ENCODE measurements at regions not wholly inside any gene's neighbourhood (a gene's known extent, or its start where the extent isn't known, plus 50 kb on each side); places are given as distances from the start of the nearest gene placed in this dataset.

GRCh38 chr4:41879552-41879951 is 55.7 kb upstream of the TMEM33 start:
- no peak for TF ChIP-seq POLR2A (IDR thresholded peaks at IDR 0.05; ENCODE audit: low read depth, low read length)
- no peak for TF ChIP-seq CTCF (IDR thresholded peaks at IDR 0.05; ENCODE audit: extremely low read depth in 1 of 2, insufficient read depth in 1 of 2, low read depth in 1 of 2, low read length in 2 of 2)
- TF ChIP-seq POLR2AphosphoS5 (IDR thresholded peaks at IDR 0.05; ENCODE audit: insufficient read depth, low read depth, low read length): no peak
- TF ChIP-seq FOS (IDR thresholded peaks at IDR 0.05; ENCODE audit: borderline replicate concordance, insufficient read depth, low read length): no peak
- peak; percentile 49 for TF ChIP-seq EZH2 (IDR thresholded peaks at IDR 0.05; ENCODE audit: borderline replicate concordance, low read depth, low read length, severe bottlenecking)
- TF ChIP-seq MAX (IDR thresholded peaks at IDR 0.05; ENCODE audit: insufficient read depth, insufficient read length): no peak
- no peak for TF ChIP-seq MYC (IDR thresholded peaks at IDR 0.05; ENCODE audit: low read depth, low read length)
- no peak for TF ChIP-seq GATA2 (IDR thresholded peaks at IDR 0.05; ENCODE audit: insufficient read depth, insufficient read length, low read depth, low read length)
